Stomach (tissue), 4 donors: ENCODE measurements at regions not wholly inside any gene's neighbourhood (a gene's known extent, or its start where the extent isn't known, plus 50 kb on each side); places are given as distances from the start of the nearest gene placed in this dataset.

Source experiments
- EP300 ChIP-seq: sonication (generic); formaldehyde crosslinking; IDR thresholded peaks from one replicate; pipeline ENCODE4 v1.6.1; 2017; ENCODE audit warnings: antibody characterized with exemption
- POLR2A ChIP-seq, 4 donors: fragments of 450-650 bp; IDR thresholded peaks; one replicate each; pipeline ENCODE4 v1.6.1; 2016; ENCODE audit warnings: antibody characterized with exemption in 4 of 4, control low read depth in 2 of 4, mild to moderate bottlenecking in 1 of 4, moderate library complexity in 1 of 4
- TF ChIP-seq, protein P1 (sequence below), 7 experiments: fragments of 450-650 bp in 4 of 7; fragments of 200-600 bp in 3 of 7; sonication (generic) in 3 of 7; IDR thresholded peaks; one replicate each; pipeline ENCODE4 v1.5.1; 2016 to 2019; ENCODE audit warnings: antibody characterized with exemption in 7 of 7, control low read depth in 2 of 7, mild to moderate bottlenecking in 1 of 7

DNA sequence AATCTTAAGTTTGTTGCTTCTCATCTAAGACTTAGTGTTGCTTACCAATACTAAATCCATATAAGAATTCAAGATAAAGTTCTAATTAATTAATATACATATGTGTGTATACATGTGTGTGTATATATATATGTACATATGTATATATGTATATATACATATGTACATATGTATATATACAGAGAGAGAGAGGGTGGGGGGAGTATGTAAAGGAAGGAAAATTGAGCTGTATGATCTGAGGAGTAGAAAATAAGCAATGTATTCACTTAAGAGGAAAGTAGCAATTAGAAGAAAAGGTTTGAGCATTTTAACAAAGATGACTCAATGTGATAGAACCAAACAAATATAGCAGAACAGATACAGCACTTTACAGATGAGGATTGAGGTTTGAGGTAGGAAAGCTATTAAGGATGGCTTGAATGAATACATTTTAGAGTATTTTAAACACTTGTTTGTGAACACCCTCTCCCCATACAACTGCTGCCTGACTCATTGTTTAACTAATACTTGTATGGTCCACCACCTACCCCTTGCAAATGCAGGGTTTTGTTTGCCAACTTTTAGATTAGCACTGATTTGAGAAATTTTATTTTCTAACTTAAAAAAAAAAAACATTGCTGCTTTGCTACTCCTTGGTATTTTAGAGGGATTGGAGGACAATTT is 681.1 kb upstream of the CADM2 start:
- TF ChIP-seq, protein P1, sequence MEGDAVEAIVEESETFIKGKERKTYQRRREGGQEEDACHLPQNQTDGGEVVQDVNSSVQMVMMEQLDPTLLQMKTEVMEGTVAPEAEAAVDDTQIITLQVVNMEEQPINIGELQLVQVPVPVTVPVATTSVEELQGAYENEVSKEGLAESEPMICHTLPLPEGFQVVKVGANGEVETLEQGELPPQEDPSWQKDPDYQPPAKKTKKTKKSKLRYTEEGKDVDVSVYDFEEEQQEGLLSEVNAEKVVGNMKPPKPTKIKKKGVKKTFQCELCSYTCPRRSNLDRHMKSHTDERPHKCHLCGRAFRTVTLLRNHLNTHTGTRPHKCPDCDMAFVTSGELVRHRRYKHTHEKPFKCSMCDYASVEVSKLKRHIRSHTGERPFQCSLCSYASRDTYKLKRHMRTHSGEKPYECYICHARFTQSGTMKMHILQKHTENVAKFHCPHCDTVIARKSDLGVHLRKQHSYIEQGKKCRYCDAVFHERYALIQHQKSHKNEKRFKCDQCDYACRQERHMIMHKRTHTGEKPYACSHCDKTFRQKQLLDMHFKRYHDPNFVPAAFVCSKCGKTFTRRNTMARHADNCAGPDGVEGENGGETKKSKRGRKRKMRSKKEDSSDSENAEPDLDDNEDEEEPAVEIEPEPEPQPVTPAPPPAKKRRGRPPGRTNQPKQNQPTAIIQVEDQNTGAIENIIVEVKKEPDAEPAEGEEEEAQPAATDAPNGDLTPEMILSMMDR (IDR thresholded peaks at IDR 0.05): no peak
- TF ChIP-seq EP300 (no peak), POLR2A (IDR thresholded peaks at IDR 0.05) (no peak)
